ENCODE measurements at regions not wholly inside any gene's neighbourhood (a gene's known extent, or its start where the extent isn't known, plus 50 kb on each side); places are given as distances from the start of the nearest gene placed in this dataset.

- TF ChIP-seq EP300 (IDR thresholded peaks at IDR 0.05) (no peak), CTCF (IDR thresholded peaks at IDR 0.05) (no peak), POLR2A (IDR thresholded peaks at IDR 0.05) (no peak), POLR2AphosphoS5 (IDR thresholded peaks at IDR 0.05) (no peak)
These were observed 566.3 kb upstream of the GALNTL6 start for GRCh38 chr4:171246948-171247347.

Data from gastroesophageal sphincter (tissue), 3 donors.